HG03064 (cell line): ENCODE measurements at regions not wholly inside any gene's neighbourhood (a gene's known extent, or its start where the extent isn't known, plus 50 kb on each side); places are given as distances from the start of the nearest gene placed in this dataset.
"Not testable (repeated sequence)": the region's sequence is repeated elsewhere in the genome, so short reads cannot be mapped to it uniquely, and the experiment has no call there.

Experiments used
- ATAC-seq: cut with Tn5 transposase; IDR thresholded peaks from one replicate; pipeline ENCODE4 v1.9.1; 2021; ENCODE audit warnings: low read depth; ENCODE audit not compliant: unreplicated experiment

DNA sequence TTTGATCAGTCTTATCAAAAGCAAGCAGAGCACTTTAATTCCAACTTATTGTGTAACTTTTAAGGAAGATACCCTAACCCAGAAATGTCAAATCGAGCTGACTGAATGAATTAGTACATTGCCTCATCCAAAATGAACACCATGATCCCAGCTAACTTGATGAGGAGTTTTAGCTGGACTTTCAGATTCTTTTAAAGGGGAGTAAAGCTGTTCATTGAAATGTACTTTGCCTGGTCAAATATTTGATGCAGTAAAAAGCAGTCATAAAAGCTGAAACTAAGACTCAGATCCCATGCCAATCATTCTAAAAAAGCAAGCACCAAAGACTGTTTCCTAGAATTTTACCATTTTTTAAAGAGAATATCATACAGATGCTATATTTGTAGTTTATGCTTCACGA, 114.1 kb downstream of the FSCB start:
- no peak for ATAC-seq

DNA sequence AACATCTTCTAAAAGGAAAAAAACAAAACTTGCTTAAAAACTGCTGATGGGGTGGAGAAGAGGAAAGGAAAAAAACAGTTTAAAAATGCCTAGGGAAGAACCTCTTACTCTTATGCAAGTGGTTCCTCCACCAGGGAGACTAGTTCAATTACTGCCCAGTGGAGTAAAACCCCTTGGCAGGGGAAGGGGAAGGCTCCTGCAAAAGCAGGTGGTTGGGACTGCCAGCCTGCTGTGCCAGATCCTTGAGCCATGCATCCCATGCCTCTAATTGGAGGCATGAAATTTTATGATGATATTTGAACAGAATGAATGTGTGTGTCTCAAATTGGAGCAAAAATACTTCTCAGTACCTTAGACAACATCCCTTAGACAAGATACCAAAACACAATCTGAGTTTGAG, 118.8 kb downstream of the FSCB start:
- no peak for ATAC-seq

DNA sequence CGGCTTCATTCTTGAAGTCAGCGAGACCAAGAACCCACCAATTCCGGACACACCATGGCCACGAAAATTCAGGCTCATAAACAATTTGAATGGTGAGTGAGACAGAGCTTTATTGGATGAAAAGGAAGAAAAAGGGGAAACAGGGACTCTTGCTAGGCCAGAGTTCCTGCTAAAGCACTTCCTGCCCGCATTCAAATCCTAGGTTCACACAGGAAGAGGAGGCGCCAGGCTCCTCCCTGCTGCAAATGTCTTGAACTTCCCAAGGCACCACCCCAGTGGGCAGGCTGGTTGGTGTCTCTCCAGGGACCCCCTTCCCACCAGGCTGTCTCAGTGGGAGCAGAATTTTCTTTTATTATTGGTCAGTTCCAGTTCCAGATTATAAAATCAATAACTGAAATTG, 121.2 kb downstream of the FSCB start:
- no peak for ATAC-seq

DNA sequence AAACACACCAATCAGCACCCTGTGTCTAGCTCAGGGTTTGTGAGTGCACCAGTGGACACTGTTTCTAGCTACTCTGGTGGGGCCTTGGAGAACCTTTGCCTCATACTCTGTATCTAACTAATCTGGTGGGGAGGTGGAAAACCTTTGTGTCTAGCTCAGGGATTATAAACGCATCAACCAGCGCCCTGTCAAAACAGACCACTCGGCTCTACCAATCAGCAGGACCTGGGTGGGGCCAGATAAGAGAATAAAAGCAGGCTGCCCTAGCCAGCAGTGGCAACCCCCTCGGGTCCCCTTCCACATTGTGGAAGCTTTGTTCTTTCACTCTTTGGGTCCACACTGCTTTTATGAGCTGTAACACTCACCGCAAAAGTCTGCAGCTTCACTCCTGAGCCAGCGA, 121.8 kb downstream of the FSCB start:
- not testable (repeated sequence) for ATAC-seq

DNA sequence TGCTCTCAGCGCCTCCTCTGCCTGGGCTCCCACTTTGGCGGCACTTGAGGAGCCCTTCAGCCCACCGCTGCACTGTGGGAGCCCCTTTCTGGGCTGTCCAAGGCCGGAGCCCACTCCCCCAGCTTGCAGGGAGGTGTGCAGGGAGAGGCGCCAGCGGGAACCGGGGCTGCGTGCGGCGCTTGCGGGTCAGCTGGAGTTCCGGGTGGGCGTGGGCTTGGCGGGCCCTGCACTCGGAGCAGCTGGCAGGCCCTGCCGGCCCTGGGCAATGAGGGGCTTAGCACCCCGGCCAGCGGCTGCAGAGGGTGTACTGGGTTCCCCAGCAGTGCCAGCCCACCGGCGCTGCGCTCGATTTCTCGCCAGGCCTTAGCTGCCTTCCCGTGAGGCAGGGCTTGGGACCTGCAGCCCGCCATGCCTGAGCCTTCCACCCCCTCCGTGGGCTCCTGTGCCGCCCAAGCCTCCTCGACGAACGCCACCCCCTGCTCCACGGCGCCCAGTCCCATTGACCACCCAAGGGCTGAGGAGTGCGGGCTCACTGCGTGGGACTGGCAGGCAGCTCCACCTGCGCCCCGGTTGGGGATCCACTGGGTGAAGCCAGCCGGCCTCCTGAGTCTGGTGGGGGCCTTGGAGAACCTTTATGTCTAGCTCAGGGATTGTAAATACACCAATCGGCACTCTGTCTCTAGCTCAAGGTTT, 122.3 kb downstream of the FSCB start:
- ATAC-seq, result not testable (repeated sequence)

DNA sequence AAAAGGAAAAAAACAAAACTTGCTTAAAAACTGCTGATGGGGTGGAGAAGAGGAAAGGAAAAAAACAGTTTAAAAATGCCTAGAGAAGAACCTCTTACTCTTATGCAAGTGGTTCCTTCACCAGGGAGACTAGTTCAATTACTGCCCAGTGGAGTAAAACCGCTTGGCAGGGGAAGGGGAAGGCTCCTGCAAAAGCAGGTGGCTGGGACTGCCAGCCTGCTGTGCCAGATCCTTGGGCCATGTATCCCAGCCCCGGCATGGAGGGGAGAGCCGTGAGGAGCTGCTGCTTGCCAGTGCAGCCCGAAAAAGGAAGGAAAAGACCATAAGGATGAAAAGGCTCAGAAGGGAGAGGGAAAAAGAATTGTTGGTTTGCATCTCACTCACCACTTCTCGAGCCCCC, 123.0 kb downstream of the FSCB start:
- ATAC-seq, result no peak

DNA sequence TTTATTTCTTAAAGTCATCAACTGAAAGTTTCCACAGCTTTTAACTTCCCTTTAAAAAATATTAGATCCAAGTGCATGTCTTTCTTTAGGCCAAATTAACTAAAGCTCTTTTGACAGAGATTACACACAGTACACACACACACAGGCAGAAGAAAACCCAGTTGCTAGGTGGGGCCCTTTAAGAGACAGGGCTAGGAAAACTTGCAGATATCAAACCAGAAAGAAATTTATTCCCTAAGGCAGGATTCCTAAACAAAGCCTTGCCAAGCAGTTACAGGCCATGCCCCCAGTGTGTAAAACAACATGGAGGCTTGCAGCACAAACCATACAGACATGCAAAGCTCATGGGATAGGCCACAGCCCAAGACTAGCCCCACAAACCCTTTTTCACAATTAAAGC, 123.4 kb downstream of the FSCB start:
- ATAC-seq, result no peak

DNA sequence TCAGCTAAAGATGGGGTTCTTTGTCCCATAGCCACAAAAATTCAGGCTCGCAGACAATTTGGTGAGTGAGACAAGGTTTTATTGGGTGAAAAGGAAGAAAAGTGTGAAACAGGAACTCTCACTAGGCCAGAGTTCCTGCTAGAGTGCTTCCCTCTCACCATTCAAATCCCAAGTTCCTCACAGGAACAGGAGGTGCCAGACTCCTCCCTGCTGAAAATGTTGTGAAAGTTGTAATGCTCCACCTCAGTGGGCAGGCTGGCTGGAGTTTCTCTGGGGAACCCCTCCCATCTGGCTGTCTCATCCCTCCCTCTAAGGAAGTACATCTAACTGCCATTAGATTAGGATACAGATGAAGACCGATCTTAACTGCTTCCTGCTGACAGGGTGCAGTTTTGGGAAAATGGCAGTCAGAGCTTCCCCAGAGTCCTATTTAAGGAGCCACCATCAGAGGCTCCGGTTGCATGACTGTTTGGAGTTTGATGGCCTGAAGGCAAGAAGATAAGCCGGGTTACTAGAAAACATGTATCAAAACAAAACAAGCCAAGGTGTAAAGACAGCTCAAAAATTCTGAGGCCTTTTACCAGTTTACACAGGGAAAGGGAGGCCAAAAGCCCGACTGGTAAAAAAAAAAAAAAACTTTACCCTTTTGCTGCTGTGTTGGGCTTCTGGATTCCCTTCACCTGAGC, 127.6 kb downstream of the FSCB start:
- no peak for ATAC-seq

DNA sequence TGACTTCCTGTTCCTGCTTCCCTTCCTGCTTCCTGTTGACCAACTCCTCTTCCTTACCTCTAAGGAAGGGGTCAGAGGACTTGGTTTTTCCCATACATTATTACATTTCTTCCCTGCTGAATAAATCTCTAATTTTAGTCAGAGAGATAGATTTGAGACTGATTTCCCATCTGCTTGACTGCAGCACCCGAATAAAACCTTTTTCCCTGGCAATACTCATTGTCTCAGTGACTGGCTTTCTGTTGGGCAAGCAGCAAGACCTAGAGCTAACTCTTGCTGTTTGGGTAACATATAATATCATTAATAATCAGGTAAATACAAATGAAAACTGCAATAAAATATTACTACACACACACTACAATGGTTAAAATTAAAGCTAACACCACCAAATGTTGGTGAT, 132.2 kb downstream of the FSCB start:
- no peak for ATAC-seq

DNA sequence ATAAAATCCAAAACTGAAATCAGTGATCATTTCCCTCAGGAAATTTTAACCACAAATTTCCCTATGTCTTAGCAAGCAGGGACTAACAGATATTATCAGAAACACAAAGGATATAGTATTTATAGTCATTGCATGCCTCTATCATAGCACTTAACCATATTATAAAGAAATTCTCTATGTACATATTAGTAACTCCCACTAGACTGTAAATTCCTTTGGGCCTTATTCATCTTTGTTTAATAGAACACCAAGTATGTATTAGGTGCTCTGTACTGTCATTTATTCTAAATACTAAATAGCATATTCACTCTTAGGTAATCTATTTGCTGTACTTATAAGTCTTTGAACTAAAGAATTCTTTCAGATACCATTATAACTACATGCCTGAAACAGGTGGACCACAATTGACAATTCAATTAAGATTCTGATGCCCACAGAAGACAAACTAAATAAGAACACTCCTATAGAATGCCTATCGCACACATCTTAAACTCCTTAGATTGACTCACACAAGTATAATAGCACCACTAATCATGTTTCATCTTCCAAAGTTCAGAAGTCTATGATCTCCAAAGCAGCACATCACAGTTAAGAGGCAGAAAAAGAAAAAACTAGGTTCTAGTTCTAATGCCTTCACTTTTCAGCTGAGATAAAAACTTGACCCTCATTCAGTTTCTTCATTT, 134.1 kb downstream of the FSCB start:
- ATAC-seq, result no peak

DNA sequence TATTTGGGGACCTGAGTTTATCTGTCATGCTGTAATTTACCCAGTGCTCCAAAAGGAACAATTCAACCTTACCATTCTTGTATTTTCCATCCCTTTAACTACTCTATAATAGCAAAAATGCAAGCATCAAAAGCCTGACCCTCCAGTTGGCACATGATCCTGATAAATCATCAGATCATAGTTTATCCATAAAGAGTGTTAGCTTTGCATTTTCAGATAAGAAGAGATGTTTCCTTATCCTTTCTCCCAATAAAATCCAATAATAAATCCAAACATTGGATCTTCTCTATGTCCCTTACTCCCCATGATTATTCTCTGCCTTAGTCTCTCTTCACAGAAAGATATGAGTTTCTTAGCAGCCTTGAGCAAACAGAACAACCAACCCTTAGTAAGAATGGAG, 134.9 kb downstream of the FSCB start:
- no peak for ATAC-seq

DNA sequence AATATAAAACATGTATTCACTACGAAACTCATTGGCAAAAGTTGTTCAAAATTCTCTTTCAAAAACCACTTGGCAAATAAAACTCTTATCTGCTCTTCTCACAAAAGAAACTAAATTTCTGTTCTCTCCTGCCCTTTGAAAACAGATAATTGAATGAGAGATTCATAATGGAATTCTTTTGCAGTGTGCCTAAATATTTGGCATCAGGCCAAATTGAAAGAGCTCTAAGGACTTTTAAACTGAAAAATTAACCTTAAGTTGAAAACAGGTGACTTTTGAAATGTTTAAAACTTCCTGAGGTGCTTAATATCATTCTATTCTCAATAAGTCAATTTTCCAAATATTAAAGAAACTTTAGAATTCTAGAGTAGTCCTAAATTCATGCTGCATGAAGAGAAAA, 136.4 kb downstream of the FSCB start:
- no peak for ATAC-seq

DNA sequence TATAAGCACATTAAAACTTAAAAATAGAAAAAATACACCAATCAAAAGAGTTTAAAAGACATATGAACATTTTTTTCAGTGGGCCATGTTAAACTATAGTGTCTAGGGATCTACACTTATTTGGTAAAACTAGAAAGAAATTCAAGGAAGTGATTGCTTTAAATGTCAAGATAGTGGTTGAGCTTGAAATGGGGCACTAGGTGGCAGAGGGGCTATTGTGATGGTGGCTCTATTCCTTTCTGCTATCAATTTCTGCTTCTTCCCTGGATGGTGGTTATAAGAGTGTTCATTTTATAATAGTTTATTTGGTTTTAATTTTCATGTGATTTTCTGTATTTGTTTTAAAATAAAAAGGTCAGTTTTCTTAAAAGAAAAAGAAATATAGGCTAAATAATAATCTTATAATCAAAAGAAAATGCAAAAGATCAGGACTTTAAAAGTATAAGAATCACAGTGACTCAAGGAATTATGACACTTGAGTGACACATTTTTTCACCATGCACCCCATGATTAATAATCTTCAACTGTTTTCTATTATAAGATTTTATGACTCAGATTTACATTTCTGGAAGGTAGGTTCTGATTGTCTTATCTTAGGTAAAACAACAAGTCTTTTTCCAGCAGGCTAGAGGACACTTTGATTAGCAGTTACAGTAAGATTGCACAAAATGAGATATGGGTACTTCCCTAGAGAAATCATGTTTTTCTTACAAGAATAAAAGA, 137.5 kb downstream of the FSCB start:
- no peak for ATAC-seq

DNA sequence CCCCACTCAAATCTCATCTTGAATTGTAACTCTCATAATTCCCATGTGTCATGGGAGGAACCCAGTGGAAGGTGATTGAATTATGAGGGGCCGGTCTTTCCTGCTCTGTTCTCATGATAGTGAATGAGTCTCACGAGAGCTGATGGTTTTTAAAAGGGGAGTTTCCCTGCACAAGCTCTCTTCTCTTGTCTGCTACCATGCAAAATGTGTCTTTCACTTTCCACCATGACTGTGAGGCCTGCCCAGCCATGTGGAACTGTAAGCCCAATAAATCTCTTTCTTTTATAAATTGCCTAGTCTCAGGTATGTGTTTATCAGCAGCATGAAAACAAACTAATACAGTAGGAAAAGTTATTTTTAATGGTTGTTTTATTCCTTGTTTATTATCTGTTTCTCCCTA, 146.0 kb downstream of the FSCB start:
- no peak for ATAC-seq

DNA sequence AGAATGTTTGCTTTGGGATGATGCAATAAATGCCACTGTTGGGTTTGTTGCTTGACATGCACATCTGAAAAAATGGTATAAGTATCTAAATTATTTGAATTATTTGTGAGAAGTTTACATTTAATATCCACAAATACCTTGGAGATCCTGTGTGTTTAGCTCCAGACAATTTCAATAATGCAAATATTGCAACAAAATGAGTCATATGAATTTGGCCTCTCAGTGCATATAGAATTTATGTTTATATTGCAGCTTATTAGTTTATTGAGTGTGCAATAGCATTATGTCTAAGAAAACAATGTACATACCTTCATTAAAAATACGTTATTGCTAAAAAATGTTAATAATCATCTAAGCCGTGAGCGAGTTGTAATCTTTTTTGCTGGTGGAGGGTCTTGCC, 153.3 kb downstream of the FSCB start:
- no peak for ATAC-seq

DNA sequence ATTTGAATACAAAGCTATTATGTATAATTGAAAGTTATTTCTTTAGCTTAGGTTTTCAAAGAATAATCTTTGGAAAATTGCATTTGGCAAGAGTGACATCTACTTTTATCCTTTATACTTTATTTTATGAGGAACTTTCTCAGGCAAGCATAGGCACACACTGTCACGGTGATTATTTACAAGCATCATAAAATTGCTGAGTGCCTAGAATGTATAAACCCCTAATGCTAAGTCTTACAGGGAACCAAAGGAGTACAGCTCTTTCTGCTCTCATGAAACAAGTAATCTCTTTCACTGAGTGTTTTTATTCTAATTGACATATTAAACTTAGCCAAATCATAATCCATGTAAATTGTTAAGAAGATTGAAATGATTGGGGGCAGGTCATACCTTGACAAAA, 154.9 kb downstream of the FSCB start:
- no peak for ATAC-seq

DNA sequence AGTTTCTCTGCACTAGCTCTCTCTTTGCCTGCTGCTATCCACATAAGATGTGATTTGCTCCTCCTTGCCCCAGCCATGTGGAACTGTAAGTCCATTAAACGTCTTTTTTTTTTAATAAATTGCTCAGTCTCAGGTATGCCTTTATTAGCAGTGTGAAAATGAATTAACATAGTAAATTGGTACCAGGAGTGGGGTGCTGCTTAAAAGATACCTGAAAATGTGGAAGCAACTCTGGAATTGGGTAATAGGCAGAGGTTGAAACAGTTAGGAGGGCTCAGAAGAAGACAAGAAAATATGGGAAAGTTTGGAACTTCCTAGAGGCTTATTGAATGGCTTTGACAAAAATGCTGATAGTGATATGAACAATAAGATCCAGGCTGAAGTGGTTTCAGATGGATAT, 159.8 kb downstream of the FSCB start:
- no peak for ATAC-seq

DNA sequence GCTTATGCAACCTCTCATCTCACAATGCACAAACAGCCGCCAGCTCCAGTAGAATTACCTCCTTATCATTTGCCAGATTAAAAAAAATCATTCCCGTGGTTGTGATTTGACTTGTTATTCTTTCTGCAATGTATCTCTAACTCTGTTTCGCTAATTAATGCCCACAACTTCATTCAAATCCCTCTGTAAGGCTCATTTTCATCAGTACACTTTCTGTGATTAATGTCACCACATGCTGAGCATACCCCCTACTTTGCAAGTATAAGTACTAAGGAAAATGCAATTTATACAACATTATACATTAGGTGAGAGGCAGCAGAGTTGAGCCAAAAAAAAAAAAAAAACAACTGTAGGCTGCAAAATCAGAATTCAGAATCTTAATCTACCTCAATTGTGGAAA, 166.0 kb downstream of the FSCB start:
- ATAC-seq, result no peak

DNA sequence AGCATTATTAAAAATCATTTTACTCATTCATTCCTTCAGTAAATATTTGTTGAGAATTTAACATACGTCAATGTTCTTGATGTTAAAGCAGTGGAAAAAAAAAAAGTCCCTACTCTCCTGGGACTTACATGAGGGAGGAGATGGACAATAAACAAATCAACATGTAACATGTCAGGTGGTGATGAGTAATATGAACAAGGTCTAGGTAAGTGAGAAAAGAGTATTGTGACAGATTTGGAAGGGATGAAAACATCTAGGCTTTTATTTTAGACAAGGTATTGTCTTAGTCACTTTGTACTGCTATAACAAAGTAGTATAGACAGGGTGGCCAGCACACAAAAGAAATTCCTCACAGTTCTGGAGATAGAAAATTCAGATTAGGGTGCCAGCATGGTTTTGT, 167.2 kb downstream of the FSCB start:
- no peak for ATAC-seq

DNA sequence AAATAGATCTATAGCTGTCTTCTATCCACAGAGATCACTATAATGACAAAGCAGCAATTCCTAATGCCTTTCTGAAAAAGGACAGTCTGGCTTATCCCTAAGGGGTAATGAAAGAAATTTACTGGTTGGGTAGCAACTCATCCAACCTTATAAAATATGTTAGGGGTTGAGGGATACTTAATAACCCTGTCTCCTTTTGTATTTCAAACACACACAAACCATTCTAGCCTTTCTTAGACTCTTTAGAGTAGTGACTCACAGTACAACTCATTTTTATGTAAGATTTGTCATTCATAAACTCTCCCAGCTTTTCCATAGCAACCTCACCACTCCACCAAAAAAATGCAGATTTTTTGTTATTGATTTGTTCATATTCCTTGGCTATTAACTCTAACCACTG, 167.9 kb downstream of the FSCB start:
- no peak for ATAC-seq

DNA sequence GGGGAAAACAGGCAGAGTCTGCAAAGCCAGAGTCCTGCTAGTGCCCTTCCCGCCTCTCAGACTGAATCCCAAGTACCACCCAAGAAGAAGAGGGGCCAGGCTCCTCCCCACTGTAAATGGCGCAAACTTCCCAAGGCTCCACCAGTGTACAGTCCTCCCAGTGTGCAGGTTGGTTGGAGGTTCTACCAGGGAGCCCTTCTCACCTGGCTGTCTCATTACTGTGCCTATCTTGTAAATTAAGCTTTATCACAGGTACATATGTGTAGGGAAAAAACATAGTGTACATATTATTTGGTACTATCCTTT, 189.7 kb downstream of the FSCB start:
- ATAC-seq, result no peak
